ENCODE measurements at regions not wholly inside any gene's neighbourhood (a gene's known extent, or its start where the extent isn't known, plus 50 kb on each side); places are given as distances from the start of the nearest gene placed in this dataset.
A peak's percentile ranks its signal among the peaks of the same experiment; 100 is the strongest.

- Histone ChIP-seq H3K36me3 (ENCODE audit: control insufficient read depth, insufficient read depth, low read length) (no peaks in the 10 kb centered on the region), H3K9me3 (ENCODE audit: control insufficient read depth in 2 of 2, low read length in 2 of 2) (no peaks in the 10 kb centered on the region), H3K4me3 (ENCODE audit: low read depth, low read length) (no peak overlapping the region), H3K27me3 (ENCODE audit: control insufficient read depth, insufficient read depth, low read length) (no peaks in the 10 kb centered on the region), H3K4me1 (ENCODE audit: control insufficient read depth, insufficient read depth, low read length, poor library complexity, severe bottlenecking) (no peaks in the 10 kb centered on the region), H3K27ac (ENCODE audit: insufficient read depth, low read length, poor library complexity, severe bottlenecking) (no peak overlapping the region)
- Mint-ChIP-seq H3K36me3 (no peaks in the 10 kb centered on the region), H3K27ac (no peak overlapping the region), H3K27me3 (no peaks in the 10 kb centered on the region), H3K4me1 (no peaks in the 10 kb centered on the region), H3K9me3 (peaks cover 0 to 4% (median 0%) of the 10 kb centered on the region in 7 donors), H3K4me3 (no peak overlapping the region)
- DNase-seq (no peak), ATAC-seq (ENCODE audit: low read depth in 2 of 2) (no peak)
Observed at GRCh38 chr7:156497776-156498509, 142.6 kb upstream of the RNF32 start.

- H3K4me3 Mint-ChIP-seq, result no peak overlapping the region
- no peaks in the 10 kb centered on the region for H3K9me3 ChIP-seq (ENCODE audit: control insufficient read depth in 2 of 2, low read length in 2 of 2)
- H3K27ac Mint-ChIP-seq, result no peak overlapping the region
- peaks cover 0 to 2% (median 0%) of the 10 kb centered on the region in 4 donors for H3K4me1 Mint-ChIP-seq
- no peak overlapping the region for H3K4me3 ChIP-seq (ENCODE audit: low read depth, low read length)
- H3K4me1 ChIP-seq (ENCODE audit: control insufficient read depth, insufficient read depth, low read length, poor library complexity, severe bottlenecking), result no peaks in the 10 kb centered on the region
- no peak overlapping the region for H3K27ac ChIP-seq (ENCODE audit: insufficient read depth, low read length, poor library complexity, severe bottlenecking)
- H3K9me3 Mint-ChIP-seq, result peaks cover 0 to 4% (median 0%) of the 10 kb centered on the region in 7 donors
- DNase-seq (no peak), ATAC-seq (ENCODE audit: low read depth in 2 of 2) (no peak)
- H3K36me3 ChIP-seq (ENCODE audit: control insufficient read depth, insufficient read depth, low read length), result no peaks in the 10 kb centered on the region
- H3K27me3 ChIP-seq (ENCODE audit: control insufficient read depth, insufficient read depth, low read length), result no peaks in the 10 kb centered on the region
- H3K36me3 Mint-ChIP-seq, result no peaks in the 10 kb centered on the region
- H3K27me3 Mint-ChIP-seq, result no peaks in the 10 kb centered on the region
Observed at GRCh38 chr7:156496865-156497264, 143.7 kb upstream of the RNF32 start.

GRCh38 chr7:156496363-156496769 lies 144.2 kb upstream of the RNF32 start:
- no peaks in the 10 kb centered on the region for H3K9me3 ChIP-seq (ENCODE audit: control insufficient read depth in 2 of 2, low read length in 2 of 2)
- no peak for DNase-seq

GRCh38 chr7:156494960-156495359 lies 145.6 kb upstream of the RNF32 start:
- Mint-ChIP-seq H3K27ac (no peak overlapping the region), H3K36me3 (no peaks in the 10 kb centered on the region), H3K4me3 (no peak overlapping the region), H3K9me3 (no peaks in the 10 kb centered on the region), H3K4me1 (peaks cover 0 to 2% (median 0%) of the 10 kb centered on the region in 4 donors), H3K27me3 (no peaks in the 10 kb centered on the region)
- Histone ChIP-seq H3K4me1 (ENCODE audit: control insufficient read depth, insufficient read depth, low read length, poor library complexity, severe bottlenecking) (no peaks in the 10 kb centered on the region), H3K27ac (ENCODE audit: insufficient read depth, low read length, poor library complexity, severe bottlenecking) (no peak overlapping the region), H3K36me3 (ENCODE audit: control insufficient read depth, insufficient read depth, low read length) (no peaks in the 10 kb centered on the region), H3K27me3 (ENCODE audit: control insufficient read depth, insufficient read depth, low read length) (no peaks in the 10 kb centered on the region), H3K9me3 (ENCODE audit: control insufficient read depth in 2 of 2, low read length in 2 of 2) (no peaks in the 10 kb centered on the region), H3K4me3 (ENCODE audit: low read depth, low read length) (no peak overlapping the region)
- no peak for ATAC-seq (ENCODE audit: low read depth in 2 of 2)
- no peak for DNase-seq

More at GRCh38 chr7:156496363-156496769, 144.2 kb upstream of the RNF32 start:
- Mint-ChIP-seq H3K36me3 (no peaks in the 10 kb centered on the region), H3K27ac (no peak overlapping the region), H3K4me1 (peaks cover 0 to 2% (median 0%) of the 10 kb centered on the region in 4 donors), H3K4me3 (no peak overlapping the region), H3K27me3 (no peaks in the 10 kb centered on the region), H3K9me3 (peaks cover 0 to 4% (median 0%) of the 10 kb centered on the region in 7 donors)
- Histone ChIP-seq H3K27me3 (ENCODE audit: control insufficient read depth, insufficient read depth, low read length) (no peaks in the 10 kb centered on the region), H3K27ac (ENCODE audit: insufficient read depth, low read length, poor library complexity, severe bottlenecking) (no peak overlapping the region), H3K4me3 (ENCODE audit: low read depth, low read length) (no peak overlapping the region), H3K4me1 (ENCODE audit: control insufficient read depth, insufficient read depth, low read length, poor library complexity, severe bottlenecking) (no peaks in the 10 kb centered on the region), H3K36me3 (ENCODE audit: control insufficient read depth, insufficient read depth, low read length) (no peaks in the 10 kb centered on the region)
- ATAC-seq (ENCODE audit: low read depth in 2 of 2), result no peak

- H3K36me3 ChIP-seq (ENCODE audit: control insufficient read depth, insufficient read depth, low read length), result no peaks in the 10 kb centered on the region
- Mint-ChIP-seq H3K4me3 (no peak overlapping the region), H3K27ac (peak overlapping the region in 1 of 3 donors; percentile 23), H3K27me3 (no peaks in the 10 kb centered on the region), H3K4me1 (peaks cover 0 to 2% (median 0%) of the 10 kb centered on the region in 4 donors), H3K36me3 (no peaks in the 10 kb centered on the region), H3K9me3 (no peaks in the 10 kb centered on the region)
- no peaks in the 10 kb centered on the region for H3K4me1 ChIP-seq (ENCODE audit: control insufficient read depth, insufficient read depth, low read length, poor library complexity, severe bottlenecking)
- no peaks in the 10 kb centered on the region for H3K9me3 ChIP-seq (ENCODE audit: control insufficient read depth in 2 of 2, low read length in 2 of 2)
- H3K27me3 ChIP-seq (ENCODE audit: control insufficient read depth, insufficient read depth, low read length), result no peaks in the 10 kb centered on the region
- DNase-seq (no peak), ATAC-seq (ENCODE audit: low read depth in 2 of 2) (no peak)
- no peak overlapping the region for H3K4me3 ChIP-seq (ENCODE audit: low read depth, low read length)
- no peak overlapping the region for H3K27ac ChIP-seq (ENCODE audit: insufficient read depth, low read length, poor library complexity, severe bottlenecking)
Observed at GRCh38 chr7:156493942-156494341, 146.6 kb upstream of the RNF32 start.

GRCh38 chr7:156492170-156492569 lies 148.4 kb upstream of the RNF32 start:
- H3K27ac ChIP-seq (ENCODE audit: insufficient read depth, low read length, poor library complexity, severe bottlenecking), result no peak overlapping the region
- no peaks in the 10 kb centered on the region for H3K9me3 ChIP-seq (ENCODE audit: control insufficient read depth in 2 of 2, low read length in 2 of 2)
- Mint-ChIP-seq H3K27ac (no peak overlapping the region), H3K36me3 (no peaks in the 10 kb centered on the region), H3K9me3 (peaks cover 0 to 4% (median 0%) of the 10 kb centered on the region in 7 donors), H3K27me3 (no peaks in the 10 kb centered on the region), H3K4me1 (peaks cover 0 to 2% (median 0%) of the 10 kb centered on the region in 4 donors), H3K4me3 (no peak overlapping the region)
- no peaks in the 10 kb centered on the region for H3K4me1 ChIP-seq (ENCODE audit: control insufficient read depth, insufficient read depth, low read length, poor library complexity, severe bottlenecking)
- no peak for ATAC-seq (ENCODE audit: low read depth in 2 of 2)
- no peak overlapping the region for H3K4me3 ChIP-seq (ENCODE audit: low read depth, low read length)
- no peaks in the 10 kb centered on the region for H3K36me3 ChIP-seq (ENCODE audit: control insufficient read depth, insufficient read depth, low read length)
- no peak for DNase-seq
- no peaks in the 10 kb centered on the region for H3K27me3 ChIP-seq (ENCODE audit: control insufficient read depth, insufficient read depth, low read length)

GRCh38 chr7:156491435-156491834 lies 149.1 kb upstream of the RNF32 start:
- H3K4me1 ChIP-seq (ENCODE audit: control insufficient read depth, insufficient read depth, low read length, poor library complexity, severe bottlenecking), result no peaks in the 10 kb centered on the region
- Mint-ChIP-seq H3K4me1 (peaks cover 0 to 2% (median 0%) of the 10 kb centered on the region in 4 donors), H3K27ac (no peak overlapping the region), H3K36me3 (no peaks in the 10 kb centered on the region), H3K4me3 (no peak overlapping the region), H3K9me3 (peaks cover 0 to 4% (median 0%) of the 10 kb centered on the region in 7 donors), H3K27me3 (no peaks in the 10 kb centered on the region)
- ATAC-seq (ENCODE audit: low read depth in 2 of 2) (no peak), DNase-seq (no peak)
- no peaks in the 10 kb centered on the region for H3K36me3 ChIP-seq (ENCODE audit: control insufficient read depth, insufficient read depth, low read length)
- no peaks in the 10 kb centered on the region for H3K9me3 ChIP-seq (ENCODE audit: control insufficient read depth in 2 of 2, low read length in 2 of 2)
- H3K4me3 ChIP-seq (ENCODE audit: low read depth, low read length), result no peak overlapping the region
- H3K27me3 ChIP-seq (ENCODE audit: control insufficient read depth, insufficient read depth, low read length), result no peaks in the 10 kb centered on the region
- no peak overlapping the region for H3K27ac ChIP-seq (ENCODE audit: insufficient read depth, low read length, poor library complexity, severe bottlenecking)
